ENCODE measurements at regions not wholly inside any gene's neighbourhood (a gene's known extent, or its start where the extent isn't known, plus 50 kb on each side); places are given as distances from the start of the nearest gene placed in this dataset.

DNA sequence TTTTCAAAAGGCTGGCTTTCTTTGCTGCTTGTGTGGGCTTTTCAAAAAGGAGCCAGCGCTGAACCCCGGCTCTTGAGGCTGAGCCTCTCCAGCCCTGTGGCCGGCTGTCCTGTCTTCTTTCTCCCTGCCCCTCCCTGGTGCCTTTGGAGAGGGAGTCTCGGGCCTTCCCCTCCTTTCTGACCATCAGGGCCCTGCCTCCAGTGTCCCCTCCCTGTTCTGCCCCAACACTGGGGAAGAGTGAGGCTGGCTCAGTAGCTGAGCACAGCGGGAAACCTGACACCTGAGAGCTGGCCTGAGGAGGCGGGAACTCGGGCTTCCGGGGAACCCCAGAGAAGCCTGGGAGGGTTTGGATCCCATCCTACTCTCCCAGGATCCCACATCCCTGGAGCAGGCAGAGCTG, 232.1 kb downstream of the LOXHD1 start:
- no peak overlapping the region for H3K4me2 ChIP-seq (ENCODE audit: insufficient read depth, low read length)
- peaks cover 10% of the 10 kb centered on the region; the same call in 1 of the 2 replicates for H4K20me1 ChIP-seq (ENCODE audit: insufficient read depth, low read length)
- TF ChIP-seq EZH2 (IDR thresholded peaks at IDR 0.05; ENCODE audit: borderline replicate concordance, low read depth, low read length, severe bottlenecking), result no peak
- TF ChIP-seq, protein P1, sequence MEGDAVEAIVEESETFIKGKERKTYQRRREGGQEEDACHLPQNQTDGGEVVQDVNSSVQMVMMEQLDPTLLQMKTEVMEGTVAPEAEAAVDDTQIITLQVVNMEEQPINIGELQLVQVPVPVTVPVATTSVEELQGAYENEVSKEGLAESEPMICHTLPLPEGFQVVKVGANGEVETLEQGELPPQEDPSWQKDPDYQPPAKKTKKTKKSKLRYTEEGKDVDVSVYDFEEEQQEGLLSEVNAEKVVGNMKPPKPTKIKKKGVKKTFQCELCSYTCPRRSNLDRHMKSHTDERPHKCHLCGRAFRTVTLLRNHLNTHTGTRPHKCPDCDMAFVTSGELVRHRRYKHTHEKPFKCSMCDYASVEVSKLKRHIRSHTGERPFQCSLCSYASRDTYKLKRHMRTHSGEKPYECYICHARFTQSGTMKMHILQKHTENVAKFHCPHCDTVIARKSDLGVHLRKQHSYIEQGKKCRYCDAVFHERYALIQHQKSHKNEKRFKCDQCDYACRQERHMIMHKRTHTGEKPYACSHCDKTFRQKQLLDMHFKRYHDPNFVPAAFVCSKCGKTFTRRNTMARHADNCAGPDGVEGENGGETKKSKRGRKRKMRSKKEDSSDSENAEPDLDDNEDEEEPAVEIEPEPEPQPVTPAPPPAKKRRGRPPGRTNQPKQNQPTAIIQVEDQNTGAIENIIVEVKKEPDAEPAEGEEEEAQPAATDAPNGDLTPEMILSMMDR (IDR thresholded peaks at IDR 0.05; ENCODE audit: borderline replicate concordance, extremely low read depth, low read length, poor library complexity, severe bottlenecking), result no peak
- no peaks in the 10 kb centered on the region; the same call in 1 of the 2 replicates for H3K4me1 ChIP-seq (ENCODE audit: insufficient read depth, low read length)
- no peaks in the 10 kb centered on the region for H3K27me3 ChIP-seq (ENCODE audit: insufficient read depth, low read length, poor library complexity)
- no peak overlapping the region for H3K27ac ChIP-seq (ENCODE audit: low read length)
- H3K9ac ChIP-seq (ENCODE audit: low read depth, low read length), result no peak overlapping the region
- H3K4me3 ChIP-seq (ENCODE audit: low read depth in 1 of 2, low read length in 2 of 2), result no peak overlapping the region
- no peak overlapping the region for H2AFZ ChIP-seq (ENCODE audit: low read depth, low read length)
- DNase-seq (no peak), ATAC-seq (ENCODE audit: insufficient read depth, low read depth) (no peak)
- H3K79me2 ChIP-seq (ENCODE audit: insufficient read depth, low read length), result no peaks in the 10 kb centered on the region
- H3K36me3 ChIP-seq (ENCODE audit: insufficient read depth, low read length), result no peaks in the 10 kb centered on the region
- no peaks in the 10 kb centered on the region for H3K9me3 ChIP-seq (ENCODE audit: insufficient read depth, low read length, severe bottlenecking)

DNA sequence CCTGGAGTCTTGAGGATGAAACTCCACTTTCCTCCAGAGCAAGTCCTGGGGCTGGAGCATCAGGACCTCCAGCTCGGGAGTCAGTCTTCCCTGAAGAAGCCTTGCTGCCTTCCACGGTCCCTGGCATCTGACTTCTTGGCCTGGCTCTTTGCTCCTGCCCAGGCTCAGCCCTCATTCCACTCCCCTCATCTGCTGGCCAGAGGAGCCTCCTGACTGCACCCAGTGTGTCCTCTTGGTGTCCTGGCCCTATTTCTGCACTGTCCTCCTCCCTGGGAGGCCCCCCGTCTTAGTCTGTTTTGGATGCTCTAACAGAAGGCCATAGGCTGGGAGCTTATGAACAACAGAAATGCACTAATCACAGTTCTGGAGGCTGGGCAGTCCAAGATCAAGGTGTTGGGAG, 231.5 kb downstream of the LOXHD1 start:
- Histone ChIP-seq H3K27ac (ENCODE audit: low read length) (no peak overlapping the region), H3K36me3 (ENCODE audit: insufficient read depth, low read length) (no peaks in the 10 kb centered on the region), H4K20me1 (ENCODE audit: insufficient read depth, low read length) (peaks cover 10% of the 10 kb centered on the region; the same call in 1 of the 2 replicates), H2AFZ (ENCODE audit: low read depth, low read length) (no peak overlapping the region), H3K4me1 (ENCODE audit: insufficient read depth, low read length) (no peaks in the 10 kb centered on the region), H3K4me3 (ENCODE audit: low read depth in 1 of 2, low read length in 2 of 2) (no peak overlapping the region), H3K27me3 (ENCODE audit: insufficient read depth, low read length, poor library complexity) (no peaks in the 10 kb centered on the region), H3K9ac (ENCODE audit: low read depth, low read length) (no peak overlapping the region), H3K79me2 (ENCODE audit: insufficient read depth, low read length) (no peaks in the 10 kb centered on the region), H3K9me3 (ENCODE audit: insufficient read depth, low read length, severe bottlenecking) (no peaks in the 10 kb centered on the region), H3K4me2 (ENCODE audit: insufficient read depth, low read length) (no peak overlapping the region)
- TF ChIP-seq, protein P1 (IDR thresholded peaks at IDR 0.05; ENCODE audit: borderline replicate concordance, extremely low read depth, low read length, poor library complexity, severe bottlenecking), result no peak
- no peak for TF ChIP-seq EZH2 (IDR thresholded peaks at IDR 0.05; ENCODE audit: borderline replicate concordance, low read depth, low read length, severe bottlenecking)
- no peak for DNase-seq
- ATAC-seq (ENCODE audit: insufficient read depth, low read depth), result no peak

DNA sequence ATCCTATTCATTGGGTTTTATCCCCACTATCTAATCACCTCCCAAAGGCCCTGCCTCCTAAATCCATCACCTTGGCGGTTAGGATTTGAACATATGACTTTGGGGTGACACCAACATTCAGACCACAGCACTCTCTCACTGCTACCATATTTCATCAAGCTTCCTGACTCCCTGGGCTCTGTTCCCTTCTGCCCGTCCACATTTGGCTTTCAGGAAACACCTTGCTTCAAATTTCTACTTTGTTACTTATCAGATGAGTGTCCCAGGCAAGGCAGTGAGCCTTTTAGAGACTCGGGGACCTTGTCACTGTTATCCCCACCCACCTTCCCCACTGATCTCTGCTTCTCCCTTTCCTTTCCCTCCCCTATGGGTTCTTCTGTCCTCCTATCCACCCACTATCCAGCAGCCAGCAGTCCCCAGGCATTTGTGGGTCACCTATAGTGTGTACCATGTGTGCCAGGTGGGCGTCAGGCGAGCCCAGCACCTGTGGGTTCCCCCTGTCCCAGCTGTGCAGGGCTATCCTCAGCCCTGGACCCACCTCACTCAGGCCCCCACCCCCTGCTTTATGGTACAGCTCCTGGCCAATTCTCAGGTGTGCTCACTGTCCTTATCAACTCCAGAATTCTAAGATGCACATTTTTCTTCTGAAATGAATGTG, 230.9 kb downstream of the LOXHD1 start:
- H3K9ac ChIP-seq (ENCODE audit: low read depth, low read length), result no peak overlapping the region
- H3K27ac ChIP-seq (ENCODE audit: low read length), result no peak overlapping the region
- no peaks in the 10 kb centered on the region for H3K79me2 ChIP-seq (ENCODE audit: insufficient read depth, low read length)
- H3K36me3 ChIP-seq (ENCODE audit: insufficient read depth, low read length), result no peaks in the 10 kb centered on the region
- no peak overlapping the region for H2AFZ ChIP-seq (ENCODE audit: low read depth, low read length)
- no peaks in the 10 kb centered on the region for H3K9me3 ChIP-seq (ENCODE audit: insufficient read depth, low read length, severe bottlenecking)
- H3K27me3 ChIP-seq (ENCODE audit: insufficient read depth, low read length, poor library complexity), result no peaks in the 10 kb centered on the region
- DNase-seq, result no peak
- no peak for TF ChIP-seq EZH2 (IDR thresholded peaks at IDR 0.05; ENCODE audit: borderline replicate concordance, low read depth, low read length, severe bottlenecking)
- TF ChIP-seq, protein P1 (IDR thresholded peaks at IDR 0.05; ENCODE audit: borderline replicate concordance, extremely low read depth, low read length, poor library complexity, severe bottlenecking), result no peak
- no peaks in the 10 kb centered on the region for H3K4me1 ChIP-seq (ENCODE audit: insufficient read depth, low read length)
- H3K4me3 ChIP-seq (ENCODE audit: low read depth in 1 of 2, low read length in 2 of 2), result no peak overlapping the region
- H4K20me1 ChIP-seq (ENCODE audit: insufficient read depth, low read length), result peaks cover 10% of the 10 kb centered on the region; the same call in 1 of the 2 replicates
- H3K4me2 ChIP-seq (ENCODE audit: insufficient read depth, low read length), result no peak overlapping the region
- ATAC-seq (ENCODE audit: insufficient read depth, low read depth), result no peak

Data from DND-41 (cell line).